ENCODE measurements at regions not wholly inside any gene's neighbourhood (a gene's known extent, or its start where the extent isn't known, plus 50 kb on each side); places are given as distances from the start of the nearest gene placed in this dataset.
"Not testable (repeated sequence)": the region's sequence is repeated elsewhere in the genome, so short reads cannot be mapped to it uniquely, and the experiment has no call there.

GRCh38 chr9:97168174-97168573 lies 129.2 kb upstream of the CTSV start:
- not testable (repeated sequence) for TF ChIP-seq CTCF (IDR thresholded peaks at IDR 0.05; ENCODE audit: borderline replicate concordance, extremely low read depth, low read length, poor library complexity, severe bottlenecking); EZH2 (IDR thresholded peaks at IDR 0.05; ENCODE audit: borderline replicate concordance, low read depth, low read length, severe bottlenecking)

Measured in DND-41 (cell line).